Sigmoid colon (tissue), 4 donors: ENCODE measurements at regions not wholly inside any gene's neighbourhood (a gene's known extent, or its start where the extent isn't known, plus 50 kb on each side); places are given as distances from the start of the nearest gene placed in this dataset.

Experiments
- EP300 ChIP-seq, 4 donors: sonication (generic); formaldehyde crosslinking; IDR thresholded peaks; one replicate each; pipeline ENCODE4 v1.6.1; 2017; ENCODE audit warnings: antibody characterized with exemption in 4 of 4
- POLR2A ChIP-seq, 2 donors: fragments of 450-650 bp; IDR thresholded peaks; one replicate each; pipeline ENCODE4 v1.6.1; 2016; ENCODE audit warnings: antibody characterized with exemption in 2 of 2, mild to moderate bottlenecking in 2 of 2, moderate library complexity in 2 of 2
- POLR2AphosphoS5 ChIP-seq, 4 donors: sonication (generic); formaldehyde crosslinking; IDR thresholded peaks; one replicate each; pipeline ENCODE4 v1.6.1; 2017; ENCODE audit warnings: antibody characterized with exemption in 4 of 4
- TF ChIP-seq, protein P1 (sequence below), 4 experiments: fragments of 450-650 bp in 3 of 4; fragments of 200-600 bp in 1 of 4; IDR thresholded peaks; one replicate each; pipeline ENCODE4 v1.5.1; 2016 to 2019; ENCODE audit warnings: antibody characterized with exemption in 4 of 4, mild to moderate bottlenecking in 3 of 4, moderate library complexity in 2 of 4

DNA sequence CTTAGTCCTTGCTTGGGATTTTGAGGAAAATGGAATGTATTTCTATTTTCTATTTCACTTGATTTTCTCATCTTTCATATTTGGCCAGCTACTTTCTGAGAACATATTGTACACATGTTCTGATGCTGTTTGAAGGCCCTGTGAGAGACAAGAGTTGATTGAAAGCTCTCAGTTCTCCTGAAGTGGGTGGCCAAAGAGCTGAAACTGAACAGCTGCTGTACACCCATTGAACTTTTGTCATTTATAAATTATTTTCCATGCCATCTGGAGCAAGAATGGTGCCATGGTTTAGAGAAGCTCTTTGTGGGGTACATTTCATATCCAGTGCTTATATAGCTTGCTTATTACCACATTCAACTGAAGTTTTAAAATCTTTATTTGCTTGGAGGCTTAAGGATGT is 298.3 kb downstream of the PRL start:
- TF ChIP-seq, protein P1, sequence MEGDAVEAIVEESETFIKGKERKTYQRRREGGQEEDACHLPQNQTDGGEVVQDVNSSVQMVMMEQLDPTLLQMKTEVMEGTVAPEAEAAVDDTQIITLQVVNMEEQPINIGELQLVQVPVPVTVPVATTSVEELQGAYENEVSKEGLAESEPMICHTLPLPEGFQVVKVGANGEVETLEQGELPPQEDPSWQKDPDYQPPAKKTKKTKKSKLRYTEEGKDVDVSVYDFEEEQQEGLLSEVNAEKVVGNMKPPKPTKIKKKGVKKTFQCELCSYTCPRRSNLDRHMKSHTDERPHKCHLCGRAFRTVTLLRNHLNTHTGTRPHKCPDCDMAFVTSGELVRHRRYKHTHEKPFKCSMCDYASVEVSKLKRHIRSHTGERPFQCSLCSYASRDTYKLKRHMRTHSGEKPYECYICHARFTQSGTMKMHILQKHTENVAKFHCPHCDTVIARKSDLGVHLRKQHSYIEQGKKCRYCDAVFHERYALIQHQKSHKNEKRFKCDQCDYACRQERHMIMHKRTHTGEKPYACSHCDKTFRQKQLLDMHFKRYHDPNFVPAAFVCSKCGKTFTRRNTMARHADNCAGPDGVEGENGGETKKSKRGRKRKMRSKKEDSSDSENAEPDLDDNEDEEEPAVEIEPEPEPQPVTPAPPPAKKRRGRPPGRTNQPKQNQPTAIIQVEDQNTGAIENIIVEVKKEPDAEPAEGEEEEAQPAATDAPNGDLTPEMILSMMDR (IDR thresholded peaks at IDR 0.05), result no peak
- TF ChIP-seq POLR2AphosphoS5 (IDR thresholded peaks at IDR 0.05) (peak in 1 of 4 donors; percentile 21), EP300 (IDR thresholded peaks at IDR 0.05) (no peak), POLR2A (IDR thresholded peaks at IDR 0.05) (no peak)
